Inflammatory macrophage treated with lipopolysaccharide for 4 hours (primary cell): ENCODE measurements at regions not wholly inside any gene's neighbourhood (a gene's known extent, or its start where the extent isn't known, plus 50 kb on each side); places are given as distances from the start of the nearest gene placed in this dataset.
"Not testable (repeated sequence)": the region's sequence is repeated elsewhere in the genome, so short reads cannot be mapped to it uniquely, and the experiment has no call there.

Source experiments
- DNase-seq: peaks from one replicate; pipeline ENCODE4 v3.0.0-alpha.2; 2020

GRCh38 chr10:37067576-37067975, 57.8 kb upstream of the ANKRD30A start:
- no peak for DNase-seq

DNA sequence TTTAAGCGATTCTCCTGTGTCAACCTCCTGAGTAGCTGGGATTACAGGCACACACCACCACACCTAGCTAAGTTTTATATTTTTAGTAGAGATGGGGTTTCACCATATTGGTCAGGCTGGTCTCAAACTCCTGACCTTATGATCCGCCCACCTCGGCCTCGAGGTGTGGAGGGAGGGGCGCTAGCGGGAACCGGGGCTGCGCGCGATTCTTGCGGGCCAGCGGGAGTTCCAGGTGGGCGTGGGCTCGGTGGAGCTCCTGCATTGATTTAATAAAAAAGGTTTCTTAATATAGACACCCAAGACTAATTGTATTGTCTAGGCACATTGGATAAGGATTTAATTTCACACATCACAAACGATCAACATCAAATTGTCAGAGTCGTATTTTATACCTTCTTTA, 63.1 kb upstream of the ANKRD30A start:
- DNase-seq: not testable (repeated sequence)

GRCh38 chr10:37057261-37057660, 68.1 kb upstream of the ANKRD30A start:
- DNase-seq: no peak

DNA sequence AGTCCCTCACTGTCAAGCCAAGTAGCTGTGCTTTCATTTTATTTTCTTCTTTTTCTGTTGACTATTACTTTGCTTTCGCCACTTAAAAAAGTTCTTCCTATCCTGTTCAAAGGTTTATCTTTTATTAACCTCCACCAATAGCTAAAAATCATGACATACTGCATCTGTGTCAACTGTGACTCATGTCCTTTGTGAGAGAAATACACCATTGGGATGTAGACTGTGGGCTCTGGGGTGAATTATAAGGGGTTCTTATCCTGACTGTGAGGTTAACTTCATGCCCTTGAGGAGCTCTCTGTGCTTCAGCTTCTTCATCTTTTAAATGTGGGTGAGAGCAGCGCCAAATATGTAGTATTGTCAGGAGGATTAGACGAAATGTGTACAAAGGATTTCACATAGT, 71.9 kb upstream of the ANKRD30A start:
- no peak for DNase-seq

DNA sequence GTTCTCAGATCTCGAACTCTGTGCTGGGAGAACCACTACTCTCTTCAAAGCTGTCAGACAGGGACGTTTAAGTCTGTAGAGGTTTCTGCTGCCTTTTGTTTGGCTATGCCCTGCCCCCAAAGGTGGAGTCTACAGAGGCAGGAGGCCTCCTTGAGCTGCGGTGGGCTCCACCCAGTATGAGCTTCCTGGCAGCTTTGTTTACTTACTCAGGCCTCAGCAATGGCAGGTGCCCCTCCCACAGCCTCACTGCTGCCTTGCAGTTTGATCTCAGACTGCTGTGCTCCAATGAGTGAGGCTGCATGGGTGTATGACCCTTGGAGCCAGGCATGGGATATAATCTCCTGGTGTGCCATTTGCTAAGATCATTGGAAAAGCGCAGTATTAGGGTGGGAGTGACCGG, 75.4 kb upstream of the ANKRD30A start:
- DNase-seq: not testable (repeated sequence)

GRCh38 chr10:37044319-37044718, 81.1 kb upstream of the ANKRD30A start:
- not testable (repeated sequence) for DNase-seq

GRCh38 chr10:37035853-37036252, 89.5 kb upstream of the ANKRD30A start:
- DNase-seq: no peak

- DNase-seq: no peak
Observed at GRCh38 chr10:37015498-37015897, 109.9 kb upstream of the ANKRD30A start.

DNA sequence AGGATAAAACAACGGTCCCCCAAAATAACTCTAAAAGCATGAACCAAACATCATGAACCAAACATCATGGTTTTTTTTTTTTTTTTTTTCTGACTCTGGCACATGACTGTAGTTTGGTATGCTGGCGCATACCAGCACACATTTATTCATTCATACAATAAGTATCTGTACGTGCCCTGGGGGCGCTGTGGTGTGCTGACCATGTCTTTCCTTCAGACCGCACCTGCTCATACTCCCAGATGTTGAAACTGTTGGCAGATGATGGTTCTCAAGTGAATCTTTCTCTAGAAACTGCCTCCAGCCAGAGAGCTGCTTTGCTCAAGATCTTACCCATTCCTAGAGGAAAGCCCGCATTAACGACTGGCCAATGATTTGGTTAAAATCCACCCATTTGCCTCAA, 114.7 kb upstream of the ANKRD30A start:
- DNase-seq: no peak

- not testable (repeated sequence) for DNase-seq
Observed at GRCh38 chr10:37008276-37008675, 117.1 kb upstream of the ANKRD30A start.

GRCh38 chr10:37003126-37003525, 122.3 kb upstream of the ANKRD30A start:
- DNase-seq: no peak

DNA sequence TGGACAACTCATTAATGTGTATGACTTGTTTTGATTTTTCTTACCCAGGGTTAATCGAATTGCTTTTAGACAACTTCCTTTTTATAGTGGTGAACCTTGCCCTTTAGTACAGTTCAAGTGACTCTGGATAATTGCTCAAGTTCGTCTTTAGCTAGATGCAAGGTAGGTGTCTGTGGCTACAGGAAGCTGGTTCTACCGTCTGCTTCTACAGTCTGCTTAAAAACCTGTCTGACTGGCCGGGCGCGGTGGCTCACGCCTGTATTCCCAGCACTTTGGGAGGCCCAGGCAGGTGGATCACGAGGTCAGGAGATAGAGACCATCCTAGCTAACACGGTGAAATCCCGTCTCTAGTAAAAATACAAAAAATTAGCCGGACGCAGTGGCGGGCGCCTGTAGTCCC, 129.6 kb upstream of the ANKRD30A start:
- DNase-seq: not testable (repeated sequence)

GRCh38 chr10:36994886-36995285, 130.5 kb upstream of the ANKRD30A start:
- DNase-seq: no peak

DNA sequence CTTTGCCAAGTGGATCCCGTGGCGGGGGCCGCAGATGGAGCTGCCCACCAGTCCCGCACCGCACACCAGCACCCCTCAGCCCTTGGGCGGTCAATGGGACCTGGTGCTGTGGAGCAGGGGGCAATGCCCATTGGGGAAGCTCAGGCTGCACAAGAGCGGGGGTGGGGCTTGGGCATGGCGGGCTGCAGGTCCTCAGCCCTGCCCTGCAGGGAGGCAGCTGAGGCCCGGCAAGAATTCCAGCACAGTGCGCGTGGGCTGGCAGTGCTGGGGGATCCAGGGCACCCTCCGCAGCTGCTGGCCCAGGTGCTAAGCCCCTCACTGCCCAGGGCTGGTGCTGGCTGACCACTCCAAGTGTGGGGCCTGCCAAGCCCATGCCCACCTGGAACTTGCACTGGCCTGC, 136.2 kb upstream of the ANKRD30A start:
- no peak for DNase-seq

DNA sequence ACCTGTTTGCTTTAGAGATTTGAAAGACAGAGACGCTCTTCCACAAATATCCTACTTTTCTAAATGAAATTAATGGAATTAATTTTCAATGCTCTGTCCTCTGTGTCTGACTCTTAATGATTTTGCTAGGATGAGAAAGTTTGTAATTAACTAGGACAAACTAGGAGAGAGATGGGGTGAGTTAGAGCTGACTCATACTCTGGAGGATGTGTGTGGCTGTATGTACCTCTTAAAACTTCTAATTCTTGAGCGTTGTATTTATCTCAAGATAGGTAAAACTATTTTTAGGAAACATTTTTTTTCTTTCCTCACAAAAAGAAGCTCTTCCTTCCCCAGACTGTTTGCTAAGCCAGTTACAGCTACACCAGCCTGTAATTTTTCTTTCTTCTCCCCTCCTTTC, 178.8 kb upstream of the ANKRD30A start:
- DNase-seq: no peak

GRCh38 chr10:36943544-36943943, 181.9 kb upstream of the ANKRD30A start:
- DNase-seq: no peak

DNA sequence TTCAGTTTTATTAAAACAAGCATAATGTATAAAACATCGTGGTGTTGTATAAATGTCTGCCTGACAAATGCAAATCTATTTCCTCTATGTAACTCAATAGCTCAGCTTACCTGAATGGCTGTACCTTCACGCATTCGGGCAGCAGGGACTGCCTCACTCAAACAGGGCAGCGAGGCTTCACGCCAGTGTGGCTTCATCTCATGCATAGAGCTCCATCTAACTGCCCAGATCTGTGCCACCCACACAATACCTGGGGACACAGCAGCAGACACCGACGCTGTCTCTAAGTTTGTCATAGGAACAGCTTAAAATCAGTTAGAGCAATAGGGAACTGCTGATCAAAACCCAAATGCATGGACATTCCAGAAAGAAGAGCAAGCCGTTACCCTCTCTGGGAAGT, 182.8 kb upstream of the ANKRD30A start:
- DNase-seq: no peak

DNA sequence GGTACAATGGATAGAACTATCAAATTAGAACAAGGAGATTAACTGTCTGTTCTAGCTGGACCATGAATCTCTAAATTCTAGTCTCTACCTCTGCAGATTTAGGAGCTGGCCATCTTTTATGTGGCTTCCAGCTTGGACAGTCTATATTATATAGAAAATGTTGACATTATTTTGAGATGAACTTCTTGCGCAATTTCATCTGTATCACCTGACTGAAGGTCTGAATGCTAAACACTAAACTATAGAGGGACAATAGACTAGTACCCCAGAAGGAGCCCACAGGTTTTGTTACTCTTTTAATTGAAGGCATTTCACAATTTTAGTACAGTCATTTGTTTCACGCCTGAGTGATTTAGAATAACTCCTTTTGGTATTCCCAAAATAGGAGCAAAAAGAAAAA, 222.4 kb upstream of the ANKRD30A start:
- no peak for DNase-seq

DNA sequence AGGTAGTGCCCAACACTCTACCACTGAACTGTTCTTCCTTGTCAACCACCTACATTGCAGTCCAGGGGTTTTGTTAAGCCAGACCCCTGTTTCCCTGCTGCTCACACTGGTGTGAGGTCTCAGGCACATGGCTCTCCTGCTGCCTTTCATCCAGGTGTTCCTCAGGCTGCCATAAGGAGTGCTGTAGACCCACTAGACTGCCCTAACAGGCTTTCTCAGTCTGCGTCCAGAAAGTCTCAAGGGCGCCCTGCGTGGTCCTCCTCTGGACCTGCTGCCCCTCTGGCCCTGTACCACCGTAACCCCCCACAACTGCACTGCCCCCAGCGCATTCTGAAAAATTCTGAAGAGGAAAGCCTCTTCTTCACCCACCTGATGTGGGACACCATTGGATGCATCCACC, 225.7 kb upstream of the ANKRD30A start:
- DNase-seq: no peak

- peak; percentile 6 for DNase-seq
Observed at GRCh38 chr10:36888925-36889573, 236.3 kb upstream of the ANKRD30A start.

DNA sequence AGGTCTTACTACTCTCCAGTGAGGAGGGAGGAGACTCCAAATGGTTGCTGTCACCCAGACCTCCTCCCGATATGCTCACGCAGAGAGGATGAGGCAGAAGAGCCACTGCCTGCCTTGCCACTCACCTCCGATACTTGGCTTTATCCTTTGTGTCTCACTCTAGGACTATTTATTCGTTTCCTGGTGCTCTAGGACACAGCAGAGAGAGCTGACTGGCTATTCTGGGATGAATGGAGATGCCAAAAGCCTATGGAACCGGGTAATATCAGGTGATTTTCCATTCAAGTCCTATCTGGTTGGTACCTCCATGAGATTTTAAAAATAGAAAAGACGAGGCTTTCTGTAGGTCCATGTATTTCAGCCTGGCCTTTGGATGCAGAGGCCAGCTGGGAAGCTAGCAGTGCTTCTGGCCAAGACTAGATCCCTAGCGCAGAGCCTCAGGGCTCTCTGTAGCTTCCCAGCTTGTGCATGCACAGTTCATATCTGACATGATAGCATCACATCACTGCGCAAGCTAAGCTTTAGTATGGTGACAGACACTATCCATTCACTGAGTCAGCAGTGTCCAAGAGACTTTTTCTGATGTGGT, 239.0 kb upstream of the ANKRD30A start:
- no peak for DNase-seq

GRCh38 chr10:36885746-36886145, 239.7 kb upstream of the ANKRD30A start:
- no peak for DNase-seq

GRCh38 chr10:36882781-36883180, 242.6 kb upstream of the ANKRD30A start:
- DNase-seq: no peak

DNA sequence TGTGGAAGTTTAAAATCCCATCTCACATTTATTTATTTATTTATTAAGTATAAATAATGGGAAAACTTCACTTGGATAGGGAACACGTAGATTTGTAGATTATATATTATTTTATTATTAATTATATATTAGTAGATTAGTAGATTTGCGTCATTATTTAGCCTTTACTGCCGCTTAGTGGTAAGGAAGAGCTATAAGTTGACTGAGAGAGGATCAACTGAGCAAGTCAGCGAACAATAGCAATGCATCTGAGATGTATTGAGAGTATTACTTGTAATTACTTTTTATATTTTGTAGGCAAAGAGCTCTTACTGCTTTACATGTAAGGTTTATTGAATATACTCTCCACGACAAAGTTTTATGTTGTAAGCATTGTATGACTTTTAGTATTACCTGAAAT, 244.5 kb upstream of the ANKRD30A start:
- peak; percentile 11 for DNase-seq
